KMS-11 (cell line): ENCODE measurements at regions not wholly inside any gene's neighbourhood (a gene's known extent, or its start where the extent isn't known, plus 50 kb on each side); places are given as distances from the start of the nearest gene placed in this dataset.

Source experiments
- H2AFZ ChIP-seq: fragments of 200-600 bp; sonication (generic); 2 replicates; pipeline ENCODE4 v1.6.1; 2016; ENCODE audit warnings: antibody characterized with exemption, mixed run types, low read depth
- H3K27ac ChIP-seq: fragments of 200-600 bp; sonication (generic); 2 replicates; pipeline ENCODE4 v1.6.1; 2016; ENCODE audit warnings: mild to moderate bottlenecking, mixed run types
- H3K27me3 ChIP-seq: fragments of 200-600 bp; sonication (generic); 2 replicates; pipeline ENCODE4 v1.6.1; 2017; ENCODE audit warnings: mild to moderate bottlenecking, low read depth, mixed run types, moderate library complexity; ENCODE audit not compliant: insufficient read depth
- H3K36me3 ChIP-seq: fragments of 200-600 bp; sonication (generic); 2 replicates; pipeline ENCODE4 v1.6.1; 2017; ENCODE audit warnings: mild to moderate bottlenecking, mixed run types; ENCODE audit not compliant: insufficient read depth
- H3K4me1 ChIP-seq: fragments of 200-600 bp; sonication (generic); 2 replicates; pipeline ENCODE4 v1.6.1; 2016; ENCODE audit warnings: mild to moderate bottlenecking, low read depth, mixed run types; ENCODE audit not compliant: poor library complexity, severe bottlenecking
- H3K4me2 ChIP-seq: fragments of 200-600 bp; sonication (generic); 2 replicates; pipeline ENCODE4 v1.7.0; 2016; ENCODE audit warnings: mild to moderate bottlenecking, mixed run types
- H3K4me3 ChIP-seq: fragments of 200-600 bp; sonication (generic); IDR thresholded peaks from 2 replicates; pipeline ENCODE4 v1.6.1; 2017; ENCODE audit warnings: low read depth, low read length, mixed read lengths; ENCODE audit not compliant: insufficient read depth
- H3K79me2 ChIP-seq: fragments of 200-600 bp; sonication (generic); 2 replicates; pipeline ENCODE4 v1.6.1; 2016; ENCODE audit warnings: low read depth, mixed run types; ENCODE audit not compliant: insufficient read depth
- H3K9ac ChIP-seq: fragments of 200-600 bp; sonication (generic); 2 replicates; pipeline ENCODE4 v1.6.1; 2016; ENCODE audit warnings: mild to moderate bottlenecking, mixed run types
- H4K20me1 ChIP-seq: fragments of 200-600 bp; sonication (generic); 2 replicates; pipeline ENCODE4 v1.6.1; 2016; ENCODE audit warnings: mild to moderate bottlenecking, mixed run types; ENCODE audit not compliant: insufficient read depth
- CTCF ChIP-seq: fragments of 200-600 bp; sonication (generic); conservative IDR thresholded peaks from 2 replicates; pipeline ENCODE4 v1.6.1; 2017; ENCODE audit warnings: low read depth, mild to moderate bottlenecking, antibody characterized with exemption, low read length, moderate library complexity, mixed read lengths

GRCh38 chr1:114282751-114283403 is 129.2 kb upstream of the SYT6 start:
- no peaks in the 10 kb centered on the region for H3K4me1 ChIP-seq
- no peaks in the 10 kb centered on the region for H4K20me1 ChIP-seq
- no peaks in the 10 kb centered on the region for H3K79me2 ChIP-seq
- H3K36me3 ChIP-seq, result no peaks in the 10 kb centered on the region
- no peak overlapping the region for H3K9ac ChIP-seq
- peak; percentile 69 for TF ChIP-seq CTCF
- no peak overlapping the region for H2AFZ ChIP-seq
- H3K27me3 ChIP-seq, result no peaks in the 10 kb centered on the region
- no peak overlapping the region for H3K27ac ChIP-seq
- no peak overlapping the region for H3K4me3 ChIP-seq
- H3K4me2 ChIP-seq, result no peak overlapping the region

- Histone ChIP-seq H3K27me3 (no peaks in the 10 kb centered on the region), H4K20me1 (no peaks in the 10 kb centered on the region), H3K79me2 (no peaks in the 10 kb centered on the region), H3K4me3 (no peak overlapping the region), H3K9ac (no peak overlapping the region), H3K27ac (no peak overlapping the region), H3K36me3 (no peaks in the 10 kb centered on the region), H2AFZ (no peak overlapping the region), H3K4me2 (no peak overlapping the region), H3K4me1 (no peaks in the 10 kb centered on the region)
- no peak for TF ChIP-seq CTCF
Measured at GRCh38 chr1:114278911-114279310, 125.2 kb upstream of the SYT6 start.

- H3K4me2 ChIP-seq, result no peak overlapping the region
- no peak overlapping the region for H3K4me3 ChIP-seq
- no peaks in the 10 kb centered on the region for H3K79me2 ChIP-seq
- no peaks in the 10 kb centered on the region for H3K27me3 ChIP-seq
- H3K4me1 ChIP-seq, result no peaks in the 10 kb centered on the region
- H3K36me3 ChIP-seq, result no peaks in the 10 kb centered on the region
- H3K27ac ChIP-seq, result no peak overlapping the region
- H4K20me1 ChIP-seq, result no peaks in the 10 kb centered on the region
- H2AFZ ChIP-seq, result no peak overlapping the region
- H3K9ac ChIP-seq, result no peak overlapping the region
- TF ChIP-seq CTCF, result no peak
Measured at GRCh38 chr1:114278430-114278829, 124.8 kb upstream of the SYT6 start.

- H3K36me3 ChIP-seq, result no peaks in the 10 kb centered on the region
- no peaks in the 10 kb centered on the region for H3K79me2 ChIP-seq
- H3K27me3 ChIP-seq, result no peaks in the 10 kb centered on the region
- H3K4me2 ChIP-seq, result no peak overlapping the region
- no peak overlapping the region for H3K4me3 ChIP-seq
- no peak overlapping the region for H2AFZ ChIP-seq
- no peaks in the 10 kb centered on the region for H4K20me1 ChIP-seq
- H3K27ac ChIP-seq, result no peak overlapping the region
- no peak overlapping the region for H3K9ac ChIP-seq
- TF ChIP-seq CTCF, result no peak
- no peaks in the 10 kb centered on the region for H3K4me1 ChIP-seq
Measured at GRCh38 chr1:114274621-114275317, 121.1 kb upstream of the SYT6 start.
